ENCODE measurements at regions not wholly inside any gene's neighbourhood (a gene's known extent, or its start where the extent isn't known, plus 50 kb on each side); places are given as distances from the start of the nearest gene placed in this dataset.

GRCh38 chr6:41442800-41443501, 103.2 kb upstream of the FOXP4 start:
- no peak for TF ChIP-seq CTCF (IDR thresholded peaks at IDR 0.05; ENCODE audit: insufficient read depth, low read depth, low read length)
- peak; percentile 62 for TF ChIP-seq EZH2 (IDR thresholded peaks at IDR 0.05; ENCODE audit: insufficient read depth, low read length)

Data from astrocyte (in vitro differentiated cells and primary cell).